Middle frontal gyrus (tissue), 1 donor: ENCODE measurements at regions not wholly inside any gene's neighbourhood (a gene's known extent, or its start where the extent isn't known, plus 50 kb on each side); places are given as distances from the start of the nearest gene placed in this dataset.

ENCODE experiments used
- DNase-seq: peaks from one replicate; pipeline ENCODE4 v3.0.0-alpha.2; 2015; ENCODE audit warnings: low spot score; ENCODE audit errors: extremely low spot score

- DNase-seq, result no peak
Observed at GRCh38 chr4:127194281-127194680, 438.5 kb upstream of the INTU start.

GRCh38 chr4:127196655-127197352 is 436.0 kb upstream of the INTU start:
- no peak for DNase-seq

- no peak for DNase-seq
Observed at GRCh38 chr4:127203562-127204200, 429.1 kb upstream of the INTU start.

DNA sequence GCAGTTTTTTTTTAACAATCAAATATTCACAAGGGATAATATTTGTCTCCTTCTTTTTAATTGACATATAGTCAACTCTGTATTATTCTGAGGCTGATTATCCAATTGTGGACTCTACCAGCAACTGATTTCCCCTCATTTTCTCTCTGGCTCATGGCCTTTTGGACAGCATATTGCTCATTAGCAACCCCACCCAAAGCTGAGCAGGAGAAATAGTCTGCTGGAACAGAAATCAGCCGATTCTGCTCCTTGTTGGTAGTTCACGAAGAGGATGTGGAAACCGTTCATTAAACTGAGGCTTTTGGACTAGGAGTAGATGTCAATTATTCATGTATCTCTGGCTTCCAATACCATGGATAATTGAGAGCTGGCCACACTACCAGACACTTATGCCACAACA is 428.4 kb upstream of the INTU start:
- DNase-seq, result no peak

- no peak for DNase-seq
Observed at GRCh38 chr4:127209580-127210095, 423.1 kb upstream of the INTU start.

DNA sequence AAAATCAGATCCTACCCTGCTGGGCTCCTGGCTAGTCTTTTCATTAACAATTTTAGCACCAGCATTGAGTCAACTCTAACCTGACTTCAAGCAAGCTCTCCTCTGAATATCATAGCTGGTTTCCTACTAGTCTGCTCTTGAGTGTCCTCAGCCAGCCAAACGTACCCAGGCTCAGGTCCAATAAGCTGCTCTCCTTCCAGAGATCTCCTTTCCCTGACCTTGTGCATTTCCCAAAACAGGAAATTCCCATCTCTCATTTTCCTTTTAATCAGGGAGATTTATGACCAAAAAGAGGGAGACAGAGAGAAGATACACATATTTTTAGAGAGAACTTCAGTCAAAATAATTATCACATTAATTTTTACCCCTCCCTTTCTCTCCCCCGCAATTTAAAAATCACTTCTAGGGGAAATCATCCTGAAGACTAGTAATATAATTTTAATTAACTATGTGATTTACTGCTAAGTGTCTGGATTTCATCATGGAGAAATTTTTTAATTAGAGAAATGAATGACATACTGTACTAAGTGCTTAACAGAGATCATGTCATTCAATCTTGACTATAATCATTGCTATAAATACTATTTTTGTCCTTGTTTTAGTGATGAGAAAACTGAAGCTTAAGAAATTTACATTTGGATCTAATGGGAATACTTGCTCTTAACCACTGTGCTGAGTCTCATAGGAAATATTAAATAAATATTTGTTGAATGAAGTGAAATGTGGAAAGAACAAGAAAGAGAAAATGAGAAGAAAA is 421.7 kb upstream of the INTU start:
- no peak for DNase-seq

DNA sequence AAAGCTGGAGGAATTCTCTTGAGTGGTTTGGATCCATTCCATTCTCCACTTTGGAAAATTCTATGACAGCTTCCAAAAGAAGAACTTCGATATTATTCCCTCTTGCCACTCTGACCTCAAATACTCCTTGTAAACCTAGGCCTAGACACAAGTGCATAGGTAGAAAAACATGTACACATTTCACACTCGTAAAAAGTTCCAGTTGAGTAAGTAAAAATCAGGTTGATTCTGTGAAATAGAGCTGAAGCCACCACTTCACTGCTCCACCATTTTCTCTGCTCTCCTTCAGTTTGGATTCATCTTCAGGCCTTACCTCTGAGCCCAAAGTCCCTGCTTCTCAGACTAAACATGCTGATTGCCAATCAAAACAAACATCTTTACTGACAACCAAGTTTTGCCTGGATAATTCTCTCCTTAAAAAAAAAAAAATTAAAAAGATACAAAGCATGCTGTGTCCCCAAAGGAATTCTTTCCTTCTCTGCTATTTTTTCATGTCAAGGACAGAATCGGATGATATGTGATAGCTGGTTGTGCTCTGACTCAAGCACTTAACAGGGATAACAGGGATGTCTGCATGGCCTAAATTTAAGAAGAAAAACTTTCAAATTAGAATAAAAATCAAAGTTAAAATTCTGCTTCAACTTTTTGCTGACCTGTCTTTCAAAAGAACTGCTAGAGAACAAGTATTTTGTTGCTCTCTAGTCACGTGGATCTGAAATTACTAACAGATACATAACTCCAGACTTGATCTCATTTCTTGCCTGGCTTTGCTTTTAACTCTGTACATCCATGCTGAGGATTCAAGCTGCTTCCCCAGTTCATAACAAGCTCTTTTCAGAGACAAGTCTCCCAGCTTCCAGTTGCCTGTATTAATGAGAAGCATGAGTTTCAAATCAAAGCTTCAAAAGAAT is 420.9 kb upstream of the INTU start:
- no peak for DNase-seq

DNA sequence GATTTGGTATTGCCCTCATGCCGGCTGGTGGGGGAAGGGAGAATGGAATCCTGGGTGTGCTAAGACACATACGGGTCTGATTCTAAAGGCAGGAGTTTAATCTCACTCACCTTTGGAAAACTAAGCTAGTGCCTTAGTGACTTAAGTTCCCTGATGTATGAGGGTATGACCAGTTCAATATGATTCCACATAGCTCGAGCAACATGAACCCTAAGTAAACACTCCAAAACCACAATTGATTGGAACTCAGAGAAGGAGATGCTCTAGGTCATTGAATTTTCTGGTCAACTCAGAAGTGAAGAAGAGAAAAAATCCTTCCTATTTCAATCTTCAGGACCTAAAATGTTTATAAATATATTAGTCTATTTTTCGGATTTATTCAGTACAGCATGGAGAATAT is 420.1 kb upstream of the INTU start:
- DNase-seq, result no peak

DNA sequence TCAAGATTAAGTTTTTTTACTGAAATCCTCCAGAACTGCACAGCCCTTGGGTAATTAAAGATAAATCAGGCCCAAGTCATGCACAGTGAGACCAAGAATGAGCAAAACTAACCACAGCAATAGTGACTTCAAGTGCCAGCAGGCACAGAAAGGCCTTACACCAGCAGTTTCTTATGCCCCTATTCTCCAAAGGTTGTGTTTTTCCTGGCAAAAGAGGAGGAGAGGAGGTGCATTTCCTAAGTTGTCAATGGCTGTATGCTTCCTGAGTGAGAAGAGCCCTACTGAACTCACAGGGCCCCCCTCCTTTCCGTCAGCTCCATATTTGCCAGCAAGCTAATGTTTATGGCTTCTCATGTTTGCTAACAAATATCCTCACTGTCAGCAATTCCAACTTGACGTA is 418.7 kb upstream of the INTU start:
- no peak for DNase-seq

DNA sequence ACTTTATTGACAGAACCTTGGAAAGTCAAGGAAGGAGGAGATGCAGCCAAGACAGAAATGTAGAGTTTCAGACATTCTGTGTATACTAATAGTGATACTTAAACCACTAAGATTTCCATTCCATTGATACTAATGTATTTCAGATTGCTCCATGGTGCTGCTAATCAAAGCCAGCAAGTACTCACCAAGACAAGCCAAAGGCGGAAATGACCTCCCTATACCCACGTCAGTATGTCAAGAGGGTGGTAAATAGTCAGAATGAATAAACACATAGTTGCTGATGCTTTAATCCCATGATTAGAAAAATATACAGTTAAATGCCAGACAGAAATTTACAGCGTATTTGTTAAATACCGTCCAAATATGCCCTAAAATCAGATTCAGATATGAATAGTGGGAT is 417.8 kb upstream of the INTU start:
- no peak for DNase-seq

DNA sequence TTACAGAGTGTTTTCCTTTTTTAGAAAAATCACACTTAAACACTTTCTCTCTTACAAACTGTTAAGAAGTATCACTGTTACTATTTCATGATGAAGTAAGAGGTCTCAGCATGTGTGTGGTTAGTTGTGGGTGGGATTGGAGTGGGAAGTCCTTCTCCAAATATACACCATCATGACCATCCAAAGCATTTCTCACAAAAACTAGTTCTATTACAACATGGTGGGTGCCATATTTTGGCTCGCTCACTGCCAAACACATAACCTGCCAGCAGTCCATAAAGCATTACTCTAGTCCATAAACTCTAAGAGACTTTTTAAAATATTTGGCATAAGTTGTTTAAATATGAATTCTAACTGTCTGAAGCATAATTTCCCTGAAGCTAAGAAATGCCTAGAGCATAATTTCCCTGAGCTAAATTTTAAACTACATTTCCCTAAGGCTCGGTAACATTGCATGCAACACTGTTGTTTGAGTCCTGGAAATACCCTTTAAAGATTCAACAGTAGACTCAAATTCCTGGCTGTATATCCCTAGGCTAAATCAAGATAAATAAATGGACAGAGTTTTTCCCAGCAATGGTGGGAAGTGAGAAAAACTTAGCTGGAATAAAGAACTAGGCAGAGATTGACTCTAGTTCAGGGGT is 415.0 kb upstream of the INTU start:
- DNase-seq, result no peak

GRCh38 chr4:127219232-127219631 is 413.5 kb upstream of the INTU start:
- DNase-seq, result no peak

DNA sequence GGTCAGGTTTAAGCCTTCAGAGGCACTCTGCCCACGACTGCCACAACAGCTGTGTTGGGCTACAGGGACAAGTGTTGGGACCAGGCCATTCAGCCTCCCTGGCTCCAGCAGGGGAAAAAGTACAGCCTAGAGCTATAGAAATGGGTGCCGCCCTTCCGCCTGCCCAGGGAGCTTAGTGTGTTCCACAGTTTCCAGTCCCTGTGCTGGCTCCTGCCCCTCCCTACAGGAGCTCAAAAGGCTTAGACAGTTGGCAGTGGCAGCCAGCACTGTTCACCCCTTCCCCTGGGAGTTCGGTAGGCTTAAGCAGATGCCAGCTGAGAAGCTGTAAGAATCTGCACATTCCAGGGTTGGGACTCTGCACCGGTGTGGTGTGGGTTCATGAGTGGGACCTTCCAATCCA is 408.2 kb upstream of the INTU start:
- no peak for DNase-seq

- DNase-seq, result no peak
Observed at GRCh38 chr4:127229855-127230608, 402.7 kb upstream of the INTU start.

DNA sequence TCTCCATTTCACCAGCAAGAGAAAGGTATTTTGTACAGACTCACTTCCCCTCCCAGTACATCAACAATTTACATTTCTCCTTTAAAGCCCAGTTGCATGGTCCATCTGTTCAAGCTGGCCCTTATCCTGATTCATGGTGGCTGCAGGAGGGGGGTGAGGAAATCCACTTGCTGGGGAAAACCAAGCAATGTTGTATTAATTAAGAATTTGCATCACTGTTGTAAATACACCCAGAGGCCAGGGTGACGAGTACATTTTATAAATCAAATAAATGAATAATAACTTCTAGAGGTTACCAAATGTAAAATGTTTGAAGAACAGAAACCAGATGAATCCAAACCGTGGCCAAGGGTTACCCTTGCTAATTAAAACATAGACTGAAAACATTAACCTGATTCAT is 395.9 kb upstream of the INTU start:
- no peak for DNase-seq

GRCh38 chr4:127237581-127237980 is 395.2 kb upstream of the INTU start:
- no peak for DNase-seq

DNA sequence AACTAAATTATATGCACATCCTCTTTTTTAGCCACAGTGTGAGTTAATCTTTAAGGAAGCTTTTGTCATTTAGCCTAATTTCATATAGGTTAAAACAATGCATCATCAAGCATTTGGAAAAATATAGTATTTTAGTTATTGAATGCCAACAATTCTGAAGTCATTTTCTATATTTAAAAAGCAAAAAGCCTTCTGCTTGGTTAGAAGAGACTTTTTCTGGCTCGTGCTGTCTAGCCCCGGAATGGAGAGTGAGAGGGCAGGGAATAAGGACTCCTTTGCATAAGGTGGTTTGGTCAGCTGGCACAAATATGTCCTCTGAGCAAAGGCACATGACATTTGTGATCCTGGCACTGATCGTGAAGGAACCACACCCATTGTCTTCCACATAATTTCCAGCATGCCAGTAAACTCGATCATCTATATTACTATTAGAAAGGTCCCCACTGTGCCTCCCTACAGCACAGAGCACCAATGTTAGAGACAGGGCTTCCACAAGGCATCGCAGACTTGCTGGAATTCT is 393.7 kb upstream of the INTU start:
- DNase-seq, result no peak

DNA sequence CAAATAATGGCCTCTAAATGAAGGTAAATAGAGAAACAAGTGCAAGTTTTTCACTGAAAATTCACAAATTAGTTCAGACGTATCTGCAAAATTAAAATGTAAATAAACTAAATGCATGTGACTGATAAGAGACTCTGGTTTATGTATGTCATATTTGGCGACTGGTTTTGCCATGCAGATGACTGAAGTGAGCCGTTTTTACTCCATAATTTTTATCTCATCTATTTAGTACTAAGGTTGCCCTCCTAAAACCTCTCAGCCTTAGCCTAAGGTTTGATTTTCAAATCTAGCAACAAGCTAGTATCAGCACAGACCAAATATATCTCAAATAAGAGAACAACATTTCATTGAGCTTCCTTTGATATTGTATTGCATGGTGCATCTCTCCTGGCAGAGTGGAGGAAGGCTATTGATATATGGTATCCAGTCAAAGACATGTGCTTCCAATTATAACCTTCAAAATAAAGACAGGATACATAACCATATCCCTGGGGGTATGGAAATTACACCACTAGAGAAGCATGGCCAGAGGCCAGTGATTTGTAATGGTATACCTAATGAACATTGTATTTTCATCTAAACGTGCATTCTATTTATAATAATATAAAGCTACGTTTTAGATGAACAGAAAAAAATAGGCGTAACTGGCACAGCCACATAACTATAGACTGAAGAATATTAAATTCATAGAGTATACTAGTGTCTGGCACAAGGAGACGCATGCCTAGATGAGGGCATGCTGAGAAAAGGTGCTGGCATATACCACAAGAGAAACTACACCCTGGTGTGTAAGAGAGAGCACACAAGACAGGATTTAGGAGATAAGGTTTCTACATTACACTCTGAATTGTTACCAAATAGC is 392.6 kb upstream of the INTU start:
- DNase-seq, result no peak

DNA sequence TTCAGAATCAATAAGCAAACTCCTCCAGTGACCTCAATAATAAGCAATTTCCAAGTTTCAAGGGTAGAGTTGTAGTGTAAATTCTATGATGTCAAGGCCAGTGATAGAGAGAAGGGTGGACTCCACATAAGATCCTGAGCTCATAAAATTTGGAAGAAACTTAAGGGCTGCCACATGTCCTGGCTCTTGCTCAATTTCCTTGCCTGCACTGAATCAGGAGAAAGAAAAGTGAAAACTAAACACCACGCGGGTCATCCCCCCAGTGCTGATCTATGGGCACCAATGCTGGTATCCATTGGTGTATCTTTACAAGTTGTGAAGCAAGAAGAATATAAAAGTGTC is 392.0 kb upstream of the INTU start:
- DNase-seq, result no peak
